ENCODE measurements at regions not wholly inside any gene's neighbourhood (a gene's known extent, or its start where the extent isn't known, plus 50 kb on each side); places are given as distances from the start of the nearest gene placed in this dataset.

- no peak overlapping the region for H3K4me3 ChIP-seq (ENCODE audit: low read depth, low read length)
- no peak for TF ChIP-seq CTCF (conservative IDR thresholded peaks at IDR 0.05; ENCODE audit: low read depth, low read length)
- DNase-seq (ENCODE audit: low read depth) = no peak
Measured at GRCh38 chr20:24134930-24135329, 146.4 kb upstream of the GGTLC1 start.

- H3K4me3 ChIP-seq (ENCODE audit: low read depth, low read length) = no peak overlapping the region
- TF ChIP-seq CTCF (conservative IDR thresholded peaks at IDR 0.05; ENCODE audit: low read depth, low read length) = no peak
- DNase-seq (ENCODE audit: low read depth) = no peak
Measured at GRCh38 chr20:24134284-24134683, 145.7 kb upstream of the GGTLC1 start.

- TF ChIP-seq CTCF (conservative IDR thresholded peaks at IDR 0.05; ENCODE audit: low read depth, low read length) = no peak
- no peak overlapping the region for H3K4me3 ChIP-seq (ENCODE audit: low read depth, low read length)
- DNase-seq (ENCODE audit: low read depth) = peak; percentile 16
Measured at GRCh38 chr20:24132246-24132645, 143.7 kb upstream of the GGTLC1 start.

- TF ChIP-seq CTCF (conservative IDR thresholded peaks at IDR 0.05; ENCODE audit: low read depth, low read length) = no peak
- no peak overlapping the region for H3K4me3 ChIP-seq (ENCODE audit: low read depth, low read length)
- no peak for DNase-seq (ENCODE audit: low read depth)
Measured at GRCh38 chr20:24131684-24132083, 143.1 kb upstream of the GGTLC1 start.

GRCh38 chr20:24131281-24131680 is 142.7 kb upstream of the GGTLC1 start:
- no peak overlapping the region for H3K4me3 ChIP-seq (ENCODE audit: low read depth, low read length)
- TF ChIP-seq CTCF (conservative IDR thresholded peaks at IDR 0.05; ENCODE audit: low read depth, low read length) = no peak
- DNase-seq (ENCODE audit: low read depth) = no peak

GRCh38 chr20:24129641-24130040 is 141.1 kb upstream of the GGTLC1 start:
- TF ChIP-seq CTCF (conservative IDR thresholded peaks at IDR 0.05; ENCODE audit: low read depth, low read length) = no peak
- DNase-seq (ENCODE audit: low read depth) = no peak

GRCh38 chr20:24124951-24125650 is 136.5 kb upstream of the GGTLC1 start:
- H3K4me3 ChIP-seq (ENCODE audit: low read depth, low read length) = no peak overlapping the region
- no peak for DNase-seq (ENCODE audit: low read depth)
- TF ChIP-seq CTCF (conservative IDR thresholded peaks at IDR 0.05; ENCODE audit: low read depth, low read length) = no peak

More at GRCh38 chr20:24129641-24130040, 141.1 kb upstream of the GGTLC1 start:
- no peak overlapping the region for H3K4me3 ChIP-seq (ENCODE audit: low read depth, low read length)

Measured in epithelial cell of proximal tubule (primary cell).